ENCODE measurements at regions not wholly inside any gene's neighbourhood (a gene's known extent, or its start where the extent isn't known, plus 50 kb on each side); places are given as distances from the start of the nearest gene placed in this dataset.

- TF ChIP-seq POLR2A (IDR thresholded peaks at IDR 0.05) (no peak), POLR2AphosphoS5 (IDR thresholded peaks at IDR 0.05) (no peak)
- TF ChIP-seq, protein P1, sequence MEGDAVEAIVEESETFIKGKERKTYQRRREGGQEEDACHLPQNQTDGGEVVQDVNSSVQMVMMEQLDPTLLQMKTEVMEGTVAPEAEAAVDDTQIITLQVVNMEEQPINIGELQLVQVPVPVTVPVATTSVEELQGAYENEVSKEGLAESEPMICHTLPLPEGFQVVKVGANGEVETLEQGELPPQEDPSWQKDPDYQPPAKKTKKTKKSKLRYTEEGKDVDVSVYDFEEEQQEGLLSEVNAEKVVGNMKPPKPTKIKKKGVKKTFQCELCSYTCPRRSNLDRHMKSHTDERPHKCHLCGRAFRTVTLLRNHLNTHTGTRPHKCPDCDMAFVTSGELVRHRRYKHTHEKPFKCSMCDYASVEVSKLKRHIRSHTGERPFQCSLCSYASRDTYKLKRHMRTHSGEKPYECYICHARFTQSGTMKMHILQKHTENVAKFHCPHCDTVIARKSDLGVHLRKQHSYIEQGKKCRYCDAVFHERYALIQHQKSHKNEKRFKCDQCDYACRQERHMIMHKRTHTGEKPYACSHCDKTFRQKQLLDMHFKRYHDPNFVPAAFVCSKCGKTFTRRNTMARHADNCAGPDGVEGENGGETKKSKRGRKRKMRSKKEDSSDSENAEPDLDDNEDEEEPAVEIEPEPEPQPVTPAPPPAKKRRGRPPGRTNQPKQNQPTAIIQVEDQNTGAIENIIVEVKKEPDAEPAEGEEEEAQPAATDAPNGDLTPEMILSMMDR (IDR thresholded peaks at IDR 0.05) = no peak
Observed at GRCh38 chr7:17516771-17517170, 218.3 kb downstream of the AHR start.

Data from breast epithelium (tissue), 3 donors.